ENCODE measurements at regions not wholly inside any gene's neighbourhood (a gene's known extent, or its start where the extent isn't known, plus 50 kb on each side); places are given as distances from the start of the nearest gene placed in this dataset.

GRCh38 chr5:106907979-106908378 is 762.8 kb downstream of the EFNA5 start:
- no peak for TF ChIP-seq ELK1 (IDR thresholded peaks at IDR 0.05; ENCODE audit: borderline replicate concordance, low read depth, low read length)
- TF ChIP-seq POLR2A (IDR thresholded peaks at IDR 0.05; ENCODE audit: low read depth, low read length) = no peak
- TF ChIP-seq CTCF (conservative IDR thresholded peaks at IDR 0.05; ENCODE audit: low read depth, low read length) = no peak
- no peak for TF ChIP-seq FOS (IDR thresholded peaks at IDR 0.05; ENCODE audit: low read depth, low read length)
- TF ChIP-seq RFX5 (IDR thresholded peaks at IDR 0.05; ENCODE audit: low read depth, low read length) = no peak

All from IMR-90 (cell line).